Tibial nerve (tissue), 4 donors: ENCODE measurements at regions not wholly inside any gene's neighbourhood (a gene's known extent, or its start where the extent isn't known, plus 50 kb on each side); places are given as distances from the start of the nearest gene placed in this dataset.

Experiments
- DNase-seq, 2 donors: peaks; one replicate each; pipeline ENCODE4 v3.0.0-alpha.2; 2019; ENCODE audit warnings: low spot score in 2 of 2
- H3K27ac ChIP-seq, 4 donors: fragments of 200-600 bp; sonication (generic) in 3 of 4; one replicate each; pipeline ENCODE4 v1.5.1; 2017 to 2019; ENCODE audit warnings: mild to moderate bottlenecking in 1 of 4
- H3K27me3 ChIP-seq, 2 donors: fragments of 200-600 bp; sonication (generic) in 1 of 2; one replicate each; pipeline versions ENCODE4 v1.5.1 to v1.6.0; 2017 to 2019
- H3K36me3 ChIP-seq, 3 donors: fragments of 200-600 bp; sonication (generic); one replicate each; pipeline ENCODE4 v1.5.1; 2018 to 2019
- H3K4me1 ChIP-seq, 4 donors: fragments of 200-600 bp; sonication (generic) in 3 of 4; one replicate each; pipeline ENCODE4 v1.5.1; 2017 to 2019
- H3K4me3 ChIP-seq, 4 donors: fragments of 200-600 bp; sonication (generic) in 3 of 4; one replicate each; pipeline ENCODE4 v1.5.1; 2017 to 2019; ENCODE audit warnings: mild to moderate bottlenecking in 1 of 4, moderate library complexity in 1 of 4
- H3K9me3 ChIP-seq, 4 donors: fragments of 200-600 bp; sonication (generic) in 3 of 4; one replicate each; pipeline ENCODE4 v1.5.1; 2017 to 2019
- CTCF ChIP-seq, 5 experiments: fragments of 200-600 bp in 3 of 5; fragments of 450-650 bp in 2 of 5; sonication (generic) in 3 of 5; IDR thresholded peaks; one replicate each; pipeline ENCODE4 v1.5.1; 2016 to 2019; ENCODE audit warnings: antibody characterized with exemption in 5 of 5, mild to moderate bottlenecking in 3 of 5, moderate library complexity in 2 of 5
- EP300 ChIP-seq, 2 donors: sonication (generic); formaldehyde crosslinking; IDR thresholded peaks; one replicate each; pipeline ENCODE4 v1.6.1; 2017; ENCODE audit warnings: antibody characterized with exemption in 2 of 2, mild to moderate bottlenecking in 1 of 2
- POLR2A ChIP-seq, 2 donors: fragments of 450-650 bp; IDR thresholded peaks; one replicate each; pipeline ENCODE4 v1.6.1; 2017; ENCODE audit warnings: antibody characterized with exemption in 2 of 2, mild to moderate bottlenecking in 2 of 2, moderate library complexity in 2 of 2
- WGBS, 2 donors: methylation state at CpG; one replicate each; pipeline ENCODE4 v1.1.5; 2018; 5-methylcytosine and 5-hydroxymethylcytosine counted together

GRCh38 chr1:222087221-222087920 lies 345.5 kb upstream of the DUSP10 start:
- no peak overlapping the region for H3K4me3 ChIP-seq
- H3K4me1 ChIP-seq: no peaks in the 10 kb centered on the region
- peaks cover 0 to 5% (median 0%) of the 10 kb centered on the region in 4 donors for H3K9me3 ChIP-seq
- DNase-seq: no peak
- TF ChIP-seq EP300 (IDR thresholded peaks at IDR 0.05): no peak
- TF ChIP-seq POLR2A (IDR thresholded peaks at IDR 0.05): no peak
- TF ChIP-seq CTCF (IDR thresholded peaks at IDR 0.05): no peak
- 73 to 84% methylated on average over 9 of the region's 9 CpGs for WGBS, 2 donors
- no peak overlapping the region for H3K27ac ChIP-seq
- H3K27me3 ChIP-seq: no peaks in the 10 kb centered on the region
- no peaks in the 10 kb centered on the region for H3K36me3 ChIP-seq

- Histone ChIP-seq H3K4me1 (no peaks in the 10 kb centered on the region), H3K4me3 (no peak overlapping the region), H3K9me3 (peaks cover 0 to 5% (median 0%) of the 10 kb centered on the region in 4 donors), H3K27ac (no peak overlapping the region), H3K36me3 (no peaks in the 10 kb centered on the region), H3K27me3 (no peaks in the 10 kb centered on the region)
- 50 to 58% methylated on average over 1 of the region's 1 CpG for WGBS, 2 donors
- DNase-seq: no peak
- TF ChIP-seq POLR2A (IDR thresholded peaks at IDR 0.05) (no peak), CTCF (IDR thresholded peaks at IDR 0.05) (no peak), EP300 (IDR thresholded peaks at IDR 0.05) (no peak)
These were observed 343.1 kb upstream of the DUSP10 start for GRCh38 chr1:222084996-222085395.

- DNase-seq: no peak
- Histone ChIP-seq H3K36me3 (no peaks in the 10 kb centered on the region), H3K4me1 (no peaks in the 10 kb centered on the region), H3K27me3 (no peaks in the 10 kb centered on the region), H3K9me3 (peaks cover 0 to 5% (median 0%) of the 10 kb centered on the region in 4 donors), H3K4me3 (no peak overlapping the region), H3K27ac (no peak overlapping the region)
- TF ChIP-seq POLR2A (IDR thresholded peaks at IDR 0.05) (no peak), EP300 (IDR thresholded peaks at IDR 0.05) (no peak), CTCF (IDR thresholded peaks at IDR 0.05) (no peak)
These were observed 342.2 kb upstream of the DUSP10 start for GRCh38 chr1:222084048-222084447.

- 85 to 94% methylated on average over 3 of the region's 3 CpGs for WGBS, 2 donors
- no peaks in the 10 kb centered on the region for H3K36me3 ChIP-seq
- TF ChIP-seq POLR2A (IDR thresholded peaks at IDR 0.05) (no peak), EP300 (IDR thresholded peaks at IDR 0.05) (no peak), CTCF (IDR thresholded peaks at IDR 0.05) (no peak)
- H3K9me3 ChIP-seq: peaks cover 0 to 5% (median 0%) of the 10 kb centered on the region in 4 donors
- H3K27me3 ChIP-seq: no peaks in the 10 kb centered on the region
- no peak for DNase-seq
- H3K4me1 ChIP-seq: no peaks in the 10 kb centered on the region
- no peak overlapping the region for H3K4me3 ChIP-seq
- no peak overlapping the region for H3K27ac ChIP-seq
These were observed 340.0 kb upstream of the DUSP10 start for GRCh38 chr1:222081859-222082258.

GRCh38 chr1:222079566-222079965 lies 337.7 kb upstream of the DUSP10 start:
- H3K27ac ChIP-seq: no peak overlapping the region
- DNase-seq: no peak
- 89 to 93% methylated on average over 1 of the region's 1 CpG for WGBS, 2 donors
- no peak overlapping the region for H3K4me3 ChIP-seq
- no peaks in the 10 kb centered on the region for H3K36me3 ChIP-seq
- H3K27me3 ChIP-seq: no peaks in the 10 kb centered on the region
- H3K9me3 ChIP-seq: peaks cover 0 to 5% (median 0%) of the 10 kb centered on the region in 4 donors
- no peak for TF ChIP-seq EP300 (IDR thresholded peaks at IDR 0.05)
- no peak for TF ChIP-seq CTCF (IDR thresholded peaks at IDR 0.05)
- no peak for TF ChIP-seq POLR2A (IDR thresholded peaks at IDR 0.05)
- H3K4me1 ChIP-seq: no peaks in the 10 kb centered on the region
